ENCODE measurements at regions not wholly inside any gene's neighbourhood (a gene's known extent, or its start where the extent isn't known, plus 50 kb on each side); places are given as distances from the start of the nearest gene placed in this dataset.

GRCh38 chr12:107528731-107529365 is 156.8 kb upstream of the PWP1 start:
- no peak for TF ChIP-seq TOX (CRISPR knock-in tag; IDR thresholded peaks at IDR 0.05; ENCODE audit: borderline replicate concordance)
- TF ChIP-seq ZC3H10 (CRISPR knock-in tag; IDR thresholded peaks at IDR 0.05), result no peak
- TF ChIP-seq PATZ1 (CRISPR knock-in tag; IDR thresholded peaks at IDR 0.05; ENCODE audit: borderline replicate concordance), result no peak
- no peak for TF ChIP-seq ZNF70 (CRISPR knock-in tag; IDR thresholded peaks at IDR 0.05)
- no peak for TF ChIP-seq ISL1 (CRISPR knock-in tag; IDR thresholded peaks at IDR 0.05)
- no peak for TF ChIP-seq SNAI2 (CRISPR knock-in tag; IDR thresholded peaks at IDR 0.05)
- no peak for TF ChIP-seq ZNF565 (CRISPR knock-in tag; conservative IDR thresholded peaks at IDR 0.05; ENCODE audit: low read depth)
- no peak for TF ChIP-seq POU6F1 (CRISPR knock-in tag; IDR thresholded peaks at IDR 0.05; ENCODE audit: borderline replicate concordance, low read depth)
- no peak for TF ChIP-seq CSRNP3 (CRISPR knock-in tag; IDR thresholded peaks at IDR 0.05)
- TF ChIP-seq ESRRG (CRISPR knock-in tag; IDR thresholded peaks at IDR 0.05), result no peak
- no peak for TF ChIP-seq ZNF8 (CRISPR knock-in tag; IDR thresholded peaks at IDR 0.05)
- TF ChIP-seq ZFP30 (CRISPR knock-in tag; IDR thresholded peaks at IDR 0.05), result no peak
- no peak for TF ChIP-seq CREB5 (CRISPR knock-in tag; IDR thresholded peaks at IDR 0.05; ENCODE audit: low read depth)
- no peak for TF ChIP-seq CSDC2 (CRISPR knock-in tag; IDR thresholded peaks at IDR 0.05)
- no peak for TF ChIP-seq GLIS3 (CRISPR knock-in tag; IDR thresholded peaks at IDR 0.05)
- TF ChIP-seq ARNTL (CRISPR knock-in tag; IDR thresholded peaks at IDR 0.05; ENCODE audit: borderline replicate concordance, low read depth), result no peak
- no peak for TF ChIP-seq BACH2 (CRISPR knock-in tag; IDR thresholded peaks at IDR 0.05; ENCODE audit: borderline replicate concordance)
- TF ChIP-seq OSR1 (CRISPR knock-in tag; IDR thresholded peaks at IDR 0.05), result no peak
- no peak for TF ChIP-seq ZFP3 (CRISPR knock-in tag; IDR thresholded peaks at IDR 0.05)
- no peak for ATAC-seq

- no peak for ATAC-seq
- no peak for TF ChIP-seq TOX (CRISPR knock-in tag; IDR thresholded peaks at IDR 0.05; ENCODE audit: borderline replicate concordance)
- no peak for TF ChIP-seq ZFP30 (CRISPR knock-in tag; IDR thresholded peaks at IDR 0.05)
- no peak for TF ChIP-seq ZNF70 (CRISPR knock-in tag; IDR thresholded peaks at IDR 0.05)
- no peak for TF ChIP-seq RARB (CRISPR knock-in tag; IDR thresholded peaks at IDR 0.05)
These were observed 155.6 kb upstream of the PWP1 start for GRCh38 chr12:107529991-107530390.

GRCh38 chr12:107530701-107531100 is 154.9 kb upstream of the PWP1 start:
- ATAC-seq, result no peak
- TF ChIP-seq BACH2 (CRISPR knock-in tag; IDR thresholded peaks at IDR 0.05; ENCODE audit: borderline replicate concordance), result no peak
- TF ChIP-seq ZFP30 (CRISPR knock-in tag; IDR thresholded peaks at IDR 0.05), result no peak
- no peak for TF ChIP-seq POU6F1 (CRISPR knock-in tag; IDR thresholded peaks at IDR 0.05; ENCODE audit: borderline replicate concordance, low read depth)
- TF ChIP-seq TCF4 (CRISPR knock-in tag; IDR thresholded peaks at IDR 0.05; ENCODE audit: borderline replicate concordance), result no peak
- no peak for TF ChIP-seq ZC3H10 (CRISPR knock-in tag; IDR thresholded peaks at IDR 0.05)
- no peak for TF ChIP-seq SNAI2 (CRISPR knock-in tag; IDR thresholded peaks at IDR 0.05)
- TF ChIP-seq ARNTL (CRISPR knock-in tag; IDR thresholded peaks at IDR 0.05; ENCODE audit: borderline replicate concordance, low read depth), result no peak
- TF ChIP-seq ISL1 (CRISPR knock-in tag; IDR thresholded peaks at IDR 0.05), result no peak
- TF ChIP-seq ZNF8 (CRISPR knock-in tag; IDR thresholded peaks at IDR 0.05), result no peak
- TF ChIP-seq OSR1 (CRISPR knock-in tag; IDR thresholded peaks at IDR 0.05), result no peak
- no peak for TF ChIP-seq CSRNP3 (CRISPR knock-in tag; IDR thresholded peaks at IDR 0.05)
- TF ChIP-seq CSDC2 (CRISPR knock-in tag; IDR thresholded peaks at IDR 0.05), result no peak
- no peak for TF ChIP-seq ZNF70 (CRISPR knock-in tag; IDR thresholded peaks at IDR 0.05)
- no peak for TF ChIP-seq PATZ1 (CRISPR knock-in tag; IDR thresholded peaks at IDR 0.05; ENCODE audit: borderline replicate concordance)
